RPMI8226 (cell line): ENCODE measurements at regions not wholly inside any gene's neighbourhood (a gene's known extent, or its start where the extent isn't known, plus 50 kb on each side); places are given as distances from the start of the nearest gene placed in this dataset.
"Not testable (repeated sequence)": the region's sequence is repeated elsewhere in the genome, so short reads cannot be mapped to it uniquely, and the experiment has no call there.

Experiments
- DNase-seq: peaks from one replicate; pipeline ENCODE4 v3.0.0-alpha.2; 2015

DNA sequence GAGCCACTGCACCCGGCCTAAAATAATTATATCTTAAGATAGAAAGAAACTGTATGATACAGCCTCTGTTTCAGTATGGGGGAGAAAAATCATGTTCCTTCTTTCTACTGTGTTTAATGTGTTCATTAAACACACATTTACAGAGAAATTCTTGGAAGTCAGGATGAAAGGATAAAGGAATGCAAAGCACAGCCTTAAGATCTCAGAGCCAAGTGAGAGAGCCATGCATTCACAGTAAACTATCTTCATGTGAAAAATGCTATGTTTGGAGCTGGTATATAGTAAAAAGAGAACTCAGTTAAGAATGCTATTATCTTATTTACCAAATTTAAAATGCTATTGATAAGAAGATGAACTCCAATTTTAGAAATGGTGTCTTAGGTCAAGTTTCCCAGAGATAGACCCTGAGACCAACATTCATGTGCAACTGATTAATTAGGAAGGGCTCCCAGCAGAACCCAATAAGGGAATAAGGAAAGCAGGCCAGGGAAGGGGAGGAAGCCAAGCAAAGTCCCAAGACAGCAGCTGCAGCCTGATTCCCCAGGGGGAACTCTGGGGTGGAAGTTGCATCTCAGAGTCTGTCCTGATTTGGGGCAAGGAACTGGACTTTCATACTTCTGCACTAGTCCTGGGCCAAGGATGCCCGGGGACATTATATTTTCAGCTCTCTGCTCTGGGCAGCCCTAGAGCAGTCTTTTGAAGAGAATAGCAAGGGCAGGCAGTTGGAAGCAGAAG lies 130.0 kb upstream of the ZNF648 start:
- no peak for DNase-seq

DNA sequence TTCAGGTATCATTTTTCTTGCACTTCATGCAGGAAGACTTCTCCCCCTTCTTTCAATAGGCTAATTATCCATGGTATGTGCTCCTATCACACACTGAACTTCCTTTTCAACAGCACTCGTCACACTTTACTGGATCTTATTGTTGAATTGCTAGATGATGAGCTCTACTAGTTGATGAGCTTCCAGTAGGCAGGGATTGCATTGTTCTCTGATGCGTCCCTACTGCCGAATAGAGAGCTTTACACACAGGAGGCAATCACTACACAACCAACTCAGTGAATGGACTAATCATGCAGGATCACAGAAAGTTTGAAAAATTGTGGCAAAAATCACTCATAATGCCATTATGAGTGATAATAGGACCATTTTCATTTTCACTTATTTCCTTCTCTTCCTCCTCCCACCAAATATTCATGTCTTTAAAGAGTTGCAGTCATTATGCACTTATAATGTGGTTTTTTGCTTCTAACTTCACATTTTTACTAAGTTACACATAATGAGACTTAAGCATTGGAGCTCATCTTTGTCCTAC lies 128.1 kb upstream of the ZNF648 start:
- DNase-seq = no peak

DNA sequence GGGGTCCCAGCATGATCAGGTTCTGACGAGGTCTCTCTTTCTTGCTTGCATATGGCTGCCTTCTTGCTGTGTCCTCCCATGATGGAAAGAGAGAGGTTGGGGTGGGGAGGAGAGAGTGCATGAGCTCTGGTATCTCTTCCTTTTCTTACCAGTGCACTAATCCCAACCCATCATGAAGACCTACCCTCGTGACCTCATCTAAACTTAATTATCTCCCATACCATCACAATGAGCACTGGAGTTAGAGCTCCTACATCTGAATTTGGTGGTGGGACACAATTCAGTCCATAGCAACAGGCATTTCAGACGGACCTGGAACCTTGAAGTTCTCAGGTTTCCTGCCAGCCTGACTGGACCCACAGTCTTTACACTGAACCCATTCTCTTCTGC lies 125.2 kb upstream of the ZNF648 start:
- DNase-seq = no peak

DNA sequence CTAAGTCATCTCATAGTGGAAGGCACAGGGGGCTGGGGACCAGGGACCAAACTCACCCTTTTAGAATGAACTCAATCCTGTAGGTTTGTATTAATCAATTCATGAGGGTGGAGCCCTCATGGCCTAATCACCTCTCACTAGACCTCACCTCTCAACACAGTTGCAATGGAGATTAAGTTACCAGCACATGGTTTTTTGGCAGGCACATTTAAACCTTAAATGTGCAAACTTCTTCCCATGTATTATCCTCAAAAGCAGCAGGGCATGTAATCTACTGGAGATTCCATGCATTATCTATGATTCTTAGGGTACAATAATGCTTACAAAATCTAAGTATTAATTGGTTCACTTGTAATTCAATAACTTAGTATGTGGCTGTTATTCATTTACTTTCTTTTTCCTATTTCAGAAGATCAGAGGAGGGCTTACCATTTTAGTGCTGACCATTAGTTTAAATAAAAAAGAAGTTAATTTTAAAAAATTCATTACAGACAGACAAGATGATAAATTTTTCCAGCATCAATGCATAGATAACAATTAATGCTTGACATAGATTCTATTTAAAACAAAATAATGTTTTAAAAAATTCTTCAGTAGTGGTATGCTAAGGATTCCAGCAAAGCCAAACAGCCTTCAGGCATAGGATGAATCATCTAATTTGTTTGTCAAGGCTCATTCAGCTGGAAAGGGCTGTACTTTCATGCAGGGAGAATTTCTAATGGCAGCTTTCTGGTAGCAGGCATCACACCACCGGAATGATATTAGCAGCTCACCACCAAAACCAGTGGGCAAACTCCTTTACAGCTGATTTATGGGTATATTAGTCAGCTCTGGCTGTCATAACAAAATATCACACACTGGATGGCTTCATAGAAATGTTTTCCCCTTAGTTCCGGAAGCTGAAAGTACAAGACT lies 124.6 kb upstream of the ZNF648 start:
- DNase-seq = no peak

DNA sequence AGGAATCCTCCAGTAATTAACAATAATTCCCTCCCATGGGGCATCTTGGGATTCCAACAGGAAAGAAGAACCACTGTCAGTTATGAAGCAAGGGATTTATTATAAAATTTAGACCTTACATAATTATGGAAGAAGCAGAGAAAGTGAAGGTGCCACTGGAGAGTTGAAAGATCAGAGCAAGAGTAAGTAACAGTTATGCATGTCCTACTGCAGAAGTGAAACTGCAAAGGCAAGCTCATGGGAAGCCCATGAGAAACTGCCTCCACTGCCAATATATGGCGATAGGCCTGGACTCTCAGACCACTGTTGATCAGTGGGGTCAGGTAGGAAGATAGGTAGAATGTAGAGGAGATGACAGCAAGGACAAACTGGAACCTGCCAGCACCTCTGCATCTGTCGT lies 123.6 kb upstream of the ZNF648 start:
- peak; percentile 24 for DNase-seq

DNA sequence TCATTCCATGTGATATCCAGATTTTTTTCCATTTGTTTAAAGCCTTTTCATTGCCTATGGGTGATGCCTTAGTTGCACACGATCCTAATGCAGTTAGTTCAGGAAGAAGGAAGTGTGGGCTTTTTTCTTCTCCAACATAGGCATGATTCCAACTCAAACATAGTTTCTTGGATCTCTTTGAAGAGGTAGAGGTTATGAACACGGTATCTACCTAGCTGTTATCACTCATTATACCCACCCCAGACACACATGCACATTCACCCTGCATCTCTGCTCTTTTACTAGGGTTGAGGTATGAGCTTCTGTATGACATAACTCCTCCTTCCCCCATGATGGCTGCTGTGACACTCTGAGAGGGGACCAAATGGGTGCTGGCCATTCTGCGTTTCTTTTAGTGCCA lies 122.1 kb upstream of the ZNF648 start:
- no peak for DNase-seq

DNA sequence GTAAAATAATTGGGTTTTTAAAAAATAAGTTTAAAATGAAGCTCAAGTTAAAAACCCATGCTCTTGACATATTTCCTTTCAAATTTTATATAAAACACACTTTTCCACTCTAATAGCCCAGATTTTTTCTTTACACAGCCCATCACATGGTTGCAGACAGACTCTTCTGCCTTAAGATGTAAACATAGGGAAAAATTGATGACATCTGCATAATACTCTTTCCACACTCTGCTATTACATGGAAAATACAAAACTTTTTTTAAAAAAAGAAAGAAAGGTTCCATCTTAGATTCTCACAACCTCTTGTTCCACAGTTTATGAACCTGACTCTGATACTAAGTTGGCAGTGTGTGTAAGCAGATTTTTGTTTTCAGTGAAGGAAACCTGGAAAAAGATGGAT lies 120.8 kb upstream of the ZNF648 start:
- no peak for DNase-seq

DNA sequence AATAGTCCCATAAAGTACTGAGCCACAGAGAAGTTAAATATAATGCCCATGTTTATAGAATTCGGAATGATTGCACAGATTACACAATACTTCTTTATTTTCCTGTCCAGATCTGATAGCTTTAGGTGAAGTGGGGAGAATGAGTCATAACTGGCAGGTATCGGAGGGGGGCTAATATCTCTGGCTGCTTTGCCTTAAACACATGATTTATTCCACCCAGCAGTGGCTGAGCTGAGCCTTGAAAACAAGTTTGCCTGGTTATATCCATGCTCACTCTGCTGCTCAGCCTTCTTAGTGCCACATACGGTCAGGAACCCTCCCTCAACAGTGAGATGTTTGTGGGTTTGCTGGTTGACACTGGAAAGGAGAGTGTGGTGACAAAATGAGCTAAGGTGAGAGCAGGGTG lies 119.7 kb upstream of the ZNF648 start:
- DNase-seq = no peak

DNA sequence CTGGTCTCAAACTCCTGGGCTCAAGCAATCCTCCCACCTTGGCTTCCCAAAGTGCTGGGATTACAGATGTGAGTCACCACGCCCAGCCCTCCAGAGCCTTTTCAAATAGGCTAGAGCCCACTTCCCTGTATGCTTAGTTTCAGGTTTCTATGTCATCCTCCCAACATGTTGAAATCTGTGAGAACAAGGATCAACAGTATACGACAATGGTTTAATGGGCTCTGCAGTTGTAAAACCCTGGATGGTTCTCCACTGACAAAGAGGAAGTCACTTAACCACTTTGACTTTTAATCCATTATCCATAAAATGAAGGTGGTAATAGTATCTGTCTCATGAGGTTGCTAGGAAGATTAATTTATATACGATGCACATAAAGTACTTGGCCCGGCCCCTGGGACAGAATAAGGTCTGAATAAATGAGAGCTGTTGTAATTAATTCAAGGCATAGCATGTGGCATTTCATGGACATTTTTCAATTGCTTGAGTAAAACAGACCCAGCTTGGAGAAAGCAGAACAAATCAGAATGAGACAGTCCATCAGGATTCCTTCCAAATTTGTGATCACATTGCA lies 113.9 kb upstream of the ZNF648 start:
- DNase-seq = no peak

DNA sequence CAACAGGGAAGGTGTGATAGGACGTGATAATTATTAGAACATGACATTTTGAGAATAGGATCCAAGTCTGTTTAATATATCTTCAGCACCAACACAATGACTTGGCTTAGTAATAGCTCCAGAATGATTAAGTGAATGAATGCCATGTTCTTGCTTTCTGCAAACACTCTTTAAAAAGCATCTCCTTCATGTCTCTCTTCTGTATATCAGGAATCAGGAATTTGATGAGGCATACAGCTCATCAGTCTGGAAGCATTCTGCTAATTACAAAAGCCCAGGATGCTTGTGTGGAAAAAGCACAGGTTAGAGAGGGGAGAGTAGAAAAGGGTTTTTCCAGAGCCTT lies 113.0 kb upstream of the ZNF648 start:
- DNase-seq = no peak

DNA sequence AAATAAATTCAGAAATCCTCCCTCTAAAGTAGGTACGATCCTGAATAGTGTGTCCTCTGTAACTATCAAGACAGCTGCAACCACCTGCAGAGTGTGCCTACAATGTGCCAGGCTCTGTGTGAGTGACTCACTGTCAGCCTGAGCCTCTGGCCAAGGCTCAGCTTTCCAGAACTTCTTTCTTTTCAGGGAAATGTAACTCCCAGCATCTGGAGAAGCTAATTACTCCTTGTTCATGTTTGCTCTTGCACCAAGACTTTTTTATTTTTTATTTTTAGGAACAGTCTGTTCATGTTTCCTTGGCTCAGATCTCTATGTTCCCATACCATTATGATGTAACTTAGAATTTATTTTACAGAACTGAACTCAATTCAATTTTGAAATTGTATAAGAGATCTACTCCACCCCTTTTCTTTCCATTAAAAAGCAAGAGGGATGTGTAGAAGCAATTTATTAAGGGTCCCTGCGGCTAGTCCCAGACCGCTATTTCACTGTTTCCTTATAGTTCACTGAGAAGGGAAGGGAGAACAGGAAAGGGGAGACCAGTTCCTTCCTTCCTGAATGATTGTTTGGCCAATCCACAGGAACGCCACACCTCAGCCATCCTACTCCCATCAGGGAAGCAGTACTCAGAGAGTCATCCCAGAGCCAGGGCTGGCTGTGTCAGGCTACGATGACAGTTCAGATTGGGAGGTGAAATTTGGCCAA lies 112.4 kb upstream of the ZNF648 start:
- no peak for DNase-seq

DNA sequence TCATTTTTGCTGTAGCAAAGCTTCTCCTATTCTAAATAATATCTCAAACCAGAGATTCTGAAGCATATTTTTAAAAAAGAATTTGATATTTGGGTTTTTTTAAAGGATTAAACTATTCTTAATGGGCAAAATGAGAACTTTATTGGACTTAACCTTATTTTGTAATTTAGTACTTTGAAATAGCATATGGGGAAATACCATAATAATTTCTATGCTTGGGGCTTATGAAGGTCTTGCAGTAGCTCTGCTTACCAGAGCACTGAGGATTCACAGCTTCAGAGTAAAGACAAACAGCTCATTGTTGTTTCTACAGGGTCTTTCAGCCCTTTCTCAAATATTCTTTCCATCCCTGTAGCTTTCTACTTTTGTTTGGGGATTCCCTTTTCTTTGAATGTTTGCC lies 111.2 kb upstream of the ZNF648 start:
- no peak for DNase-seq

DNA sequence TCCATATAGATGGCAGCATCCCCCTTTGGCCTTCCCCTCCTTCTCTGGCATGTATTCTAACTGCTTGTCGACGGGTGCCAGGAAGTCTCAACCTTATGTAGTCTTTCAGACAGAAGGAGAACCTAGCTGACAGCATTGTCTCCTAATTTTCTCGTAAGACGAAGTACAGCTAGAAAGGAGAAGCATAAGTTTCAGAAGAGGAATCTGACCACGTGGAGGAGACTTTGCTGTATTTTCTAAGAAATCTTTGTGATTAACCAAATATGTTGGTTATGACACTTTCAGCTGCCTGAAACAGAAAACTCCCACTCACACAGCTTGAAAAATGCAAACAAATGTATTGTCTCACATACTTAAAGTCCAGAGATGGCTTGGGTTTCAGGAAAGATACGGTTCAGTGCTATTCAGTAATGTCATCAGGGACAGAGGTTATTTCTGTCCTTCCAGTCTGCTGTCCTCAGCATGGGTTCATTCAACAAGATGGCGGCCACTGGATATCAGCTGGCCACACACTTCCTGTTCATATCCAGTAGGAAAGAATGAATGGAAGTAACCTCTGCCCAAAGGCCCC lies 109.5 kb upstream of the ZNF648 start:
- DNase-seq = no peak

DNA sequence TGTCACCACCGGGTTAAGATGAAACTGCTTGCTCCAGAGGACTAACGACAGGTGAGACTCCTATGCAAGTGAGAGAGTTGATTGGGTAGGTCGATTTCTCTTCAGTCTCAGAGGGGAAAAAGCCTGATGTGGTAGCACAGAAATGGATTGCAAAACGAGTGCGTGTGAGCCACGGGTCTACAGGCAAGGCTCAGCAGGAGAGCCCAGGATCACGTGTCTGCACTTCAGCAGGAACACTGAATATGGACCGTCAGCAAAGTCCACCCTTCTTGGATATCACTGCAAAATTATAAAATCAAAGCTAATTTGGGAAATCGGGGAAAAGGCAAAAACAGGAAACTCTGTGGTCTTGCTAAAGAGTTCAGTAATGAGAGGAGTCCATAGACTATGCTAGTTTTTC lies 107.7 kb upstream of the ZNF648 start:
- no peak for DNase-seq

DNA sequence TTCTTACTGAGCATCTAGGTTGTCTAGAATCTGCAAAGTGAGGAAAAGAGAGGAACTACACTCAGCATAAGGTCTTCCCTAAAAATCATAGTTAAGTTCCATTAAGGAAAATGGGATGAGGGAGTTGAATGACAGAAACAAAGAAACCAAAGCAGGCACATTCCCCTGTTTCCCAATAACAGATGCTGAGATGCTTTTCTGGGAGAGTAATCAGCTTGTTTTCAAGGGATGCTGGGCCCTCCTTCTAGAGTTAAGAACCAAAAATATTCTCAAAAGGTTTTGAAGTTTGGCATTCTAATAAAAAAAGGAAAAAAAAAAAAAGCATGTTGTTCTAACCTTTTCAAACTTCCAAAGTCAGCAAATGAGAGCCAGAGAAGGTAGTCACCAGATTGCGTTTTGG lies 105.2 kb upstream of the ZNF648 start:
- DNase-seq = no peak

DNA sequence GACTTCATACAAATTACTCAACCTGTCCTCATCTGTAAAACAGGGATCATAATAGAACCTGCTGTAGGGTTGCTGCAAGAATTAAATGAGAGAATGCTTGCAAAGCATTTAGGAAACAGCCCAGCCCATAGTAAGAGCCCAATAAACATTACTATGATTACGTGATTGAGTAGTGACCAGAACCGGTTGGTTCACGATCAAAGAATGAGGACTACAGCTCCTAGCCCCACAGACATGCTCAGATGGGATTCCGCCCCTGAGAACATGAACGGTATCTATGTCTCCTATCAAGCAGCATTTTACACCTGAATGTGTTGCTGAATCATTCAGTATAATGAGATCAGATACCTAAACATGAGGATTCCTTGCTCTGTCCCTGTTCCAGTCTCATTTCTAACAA lies 104.8 kb upstream of the ZNF648 start:
- DNase-seq = no peak

DNA sequence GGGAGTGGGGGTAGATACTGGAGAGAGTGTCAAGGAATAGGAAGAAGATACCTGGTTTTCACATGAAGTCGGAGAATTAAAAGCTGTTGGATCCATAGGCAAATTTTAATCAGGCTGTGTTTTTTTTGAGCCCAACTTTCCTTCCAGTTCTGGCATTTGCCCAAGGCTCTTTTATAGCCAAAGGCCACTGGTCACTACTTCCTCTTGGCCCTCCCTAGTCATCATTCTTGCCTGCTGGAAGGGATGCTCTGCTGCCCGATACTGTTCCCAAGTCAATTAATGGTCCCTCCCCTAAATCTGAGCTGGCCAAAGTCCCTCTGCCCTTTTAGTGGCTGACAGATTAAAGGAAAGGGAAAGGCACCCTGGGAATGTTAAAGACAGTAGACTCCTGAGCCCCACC lies 102.8 kb upstream of the ZNF648 start:
- no peak for DNase-seq

DNA sequence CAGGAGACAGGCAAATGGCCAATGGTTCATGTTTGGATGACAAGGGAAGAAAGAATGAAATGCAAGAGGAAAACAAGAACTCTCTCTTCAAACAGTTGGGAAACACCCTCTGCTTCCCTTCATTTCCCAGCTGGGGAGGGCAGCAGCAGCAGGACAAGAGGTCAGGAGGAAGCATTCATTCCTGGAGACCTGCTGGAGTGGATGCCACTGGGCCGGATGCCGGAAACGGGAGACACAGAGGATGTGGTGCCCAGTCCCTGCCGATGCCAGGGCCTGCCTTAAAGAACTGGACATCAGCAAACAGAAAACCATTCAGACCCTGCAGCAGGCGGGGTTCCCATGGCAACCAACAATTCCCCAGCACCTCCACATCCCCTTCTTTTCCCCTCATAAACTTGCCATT lies 102.3 kb upstream of the ZNF648 start:
- no peak for DNase-seq

DNA sequence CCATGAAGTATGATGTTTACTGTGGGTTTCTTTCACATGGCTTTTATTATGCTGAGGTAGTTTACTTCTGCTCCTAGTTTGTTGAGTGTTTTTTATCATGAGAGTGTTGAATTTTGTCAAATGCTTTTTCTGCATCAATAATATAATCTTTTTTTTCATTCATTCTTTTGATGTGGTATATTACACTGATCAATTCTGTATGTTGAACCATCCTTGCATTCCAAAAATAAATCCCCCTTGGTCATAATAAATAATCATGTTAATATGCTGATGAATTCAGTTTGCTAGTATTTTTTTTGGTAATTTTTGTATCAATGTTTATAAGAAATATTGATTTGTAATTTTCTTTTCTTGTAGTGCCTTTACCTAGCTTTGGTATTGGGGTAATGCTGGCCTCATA lies 97.9 kb upstream of the ZNF648 start:
- DNase-seq = no peak

DNA sequence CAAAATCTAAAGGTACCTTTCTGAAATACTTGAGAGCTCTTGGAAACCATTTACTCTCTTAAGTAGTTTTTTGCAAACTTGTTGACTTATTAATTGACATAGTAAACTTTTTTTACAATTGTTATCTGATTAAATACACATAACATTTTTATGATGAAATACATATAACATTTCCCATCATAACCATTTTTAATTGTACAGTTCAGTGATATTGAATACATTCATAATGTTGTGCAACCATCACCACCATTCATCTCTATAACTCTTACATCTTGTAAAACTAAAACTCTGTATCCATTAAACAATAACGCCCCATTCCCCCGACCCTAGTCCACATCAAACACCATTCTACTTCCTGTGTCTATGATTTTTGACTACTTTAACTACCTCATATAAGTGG lies 95.7 kb upstream of the ZNF648 start:
- DNase-seq = no peak

DNA sequence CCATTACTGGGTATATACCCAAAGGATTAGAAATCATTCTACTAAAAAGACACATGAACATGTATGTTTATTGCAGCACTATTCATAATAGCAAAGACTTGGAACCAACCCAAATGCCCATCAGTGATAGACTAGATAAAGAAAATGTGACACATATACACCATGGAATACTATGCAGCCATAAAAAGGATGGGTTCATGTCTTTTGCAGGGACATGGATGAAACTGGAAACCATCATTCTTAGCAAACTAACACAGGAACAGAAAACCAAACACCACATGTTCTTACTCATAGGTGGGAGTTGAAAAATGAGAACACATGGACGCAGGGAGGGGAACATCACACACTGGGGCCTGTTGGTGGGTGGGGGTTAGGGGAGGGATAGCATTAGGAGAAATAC lies 92.9 kb upstream of the ZNF648 start:
- DNase-seq = not testable (repeated sequence)

DNA sequence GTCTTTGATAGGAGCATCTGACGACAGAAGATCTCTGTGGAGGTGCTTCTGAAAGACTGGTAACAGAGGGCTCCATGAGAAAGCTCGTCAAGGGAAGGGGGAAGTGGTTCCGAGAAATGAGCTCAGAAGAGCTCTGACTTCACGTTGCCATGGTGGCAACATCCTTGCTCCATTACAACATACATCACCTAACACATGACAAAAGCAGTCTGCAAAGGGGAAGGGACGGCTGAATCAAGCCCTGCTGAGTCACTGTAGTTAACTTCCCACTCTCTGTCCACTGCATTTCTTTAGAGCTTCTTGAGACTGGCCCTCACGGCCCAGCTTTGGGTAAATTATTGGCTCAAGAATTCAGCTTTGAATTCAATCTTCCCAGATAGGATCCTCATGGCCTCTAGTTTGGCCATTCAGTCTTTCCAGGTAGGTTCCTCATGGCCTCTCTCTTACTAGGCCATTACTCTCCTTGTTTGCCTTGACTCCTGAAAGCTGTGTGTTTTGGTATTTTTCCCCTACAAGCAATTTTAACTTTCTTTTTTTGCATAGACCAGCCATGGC lies 88.0 kb upstream of the ZNF648 start:
- DNase-seq = no peak

DNA sequence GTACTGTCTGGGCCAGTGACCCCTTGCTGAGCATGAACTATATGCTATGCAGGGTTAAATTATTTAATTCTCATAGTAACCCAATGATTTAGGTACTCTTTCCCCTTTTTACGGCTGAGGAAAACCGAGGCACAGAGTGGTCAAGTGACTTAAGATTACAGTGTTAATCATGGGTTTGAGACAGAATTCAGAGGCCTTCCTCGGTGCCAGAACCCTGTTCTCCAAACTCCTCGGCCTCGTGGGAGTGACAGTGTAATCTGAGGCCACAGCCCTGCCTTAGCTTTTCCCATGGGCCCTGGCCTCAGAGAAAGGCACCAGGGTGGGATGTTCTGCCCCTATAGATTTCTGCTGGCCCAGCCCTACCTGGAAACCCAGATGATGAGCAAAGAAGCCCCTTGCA lies 86.4 kb upstream of the ZNF648 start:
- no peak for DNase-seq
